ENCODE measurements at regions not wholly inside any gene's neighbourhood (a gene's known extent, or its start where the extent isn't known, plus 50 kb on each side); places are given as distances from the start of the nearest gene placed in this dataset.

DNA sequence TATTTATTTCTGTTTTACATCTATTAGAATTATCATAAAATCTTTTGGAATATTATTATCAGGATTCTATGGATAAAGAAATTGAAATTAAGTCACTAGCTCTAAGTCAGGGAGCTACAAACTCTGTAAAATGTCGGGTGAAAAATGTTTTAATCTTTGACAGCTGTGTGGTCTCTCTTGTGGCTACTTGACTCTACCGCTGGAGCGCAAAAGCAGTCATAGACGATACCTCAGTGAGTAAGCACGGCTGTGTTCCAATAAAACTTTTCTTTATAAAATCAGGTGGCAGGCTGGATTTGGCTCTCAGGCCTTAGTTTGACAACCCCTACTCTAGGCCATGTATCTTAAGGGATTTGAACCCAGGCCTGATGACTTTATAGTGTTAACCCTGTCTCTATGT is 88.5 kb upstream of the PFN2 start:
- TF ChIP-seq, protein P1, sequence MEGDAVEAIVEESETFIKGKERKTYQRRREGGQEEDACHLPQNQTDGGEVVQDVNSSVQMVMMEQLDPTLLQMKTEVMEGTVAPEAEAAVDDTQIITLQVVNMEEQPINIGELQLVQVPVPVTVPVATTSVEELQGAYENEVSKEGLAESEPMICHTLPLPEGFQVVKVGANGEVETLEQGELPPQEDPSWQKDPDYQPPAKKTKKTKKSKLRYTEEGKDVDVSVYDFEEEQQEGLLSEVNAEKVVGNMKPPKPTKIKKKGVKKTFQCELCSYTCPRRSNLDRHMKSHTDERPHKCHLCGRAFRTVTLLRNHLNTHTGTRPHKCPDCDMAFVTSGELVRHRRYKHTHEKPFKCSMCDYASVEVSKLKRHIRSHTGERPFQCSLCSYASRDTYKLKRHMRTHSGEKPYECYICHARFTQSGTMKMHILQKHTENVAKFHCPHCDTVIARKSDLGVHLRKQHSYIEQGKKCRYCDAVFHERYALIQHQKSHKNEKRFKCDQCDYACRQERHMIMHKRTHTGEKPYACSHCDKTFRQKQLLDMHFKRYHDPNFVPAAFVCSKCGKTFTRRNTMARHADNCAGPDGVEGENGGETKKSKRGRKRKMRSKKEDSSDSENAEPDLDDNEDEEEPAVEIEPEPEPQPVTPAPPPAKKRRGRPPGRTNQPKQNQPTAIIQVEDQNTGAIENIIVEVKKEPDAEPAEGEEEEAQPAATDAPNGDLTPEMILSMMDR (IDR thresholded peaks at IDR 0.05): no peak
- no peak for TF ChIP-seq POLR2AphosphoS5 (IDR thresholded peaks at IDR 0.05)
- no peak for TF ChIP-seq POLR2A (IDR thresholded peaks at IDR 0.05)
- no peak for TF ChIP-seq EP300 (IDR thresholded peaks at IDR 0.05)
- Histone ChIP-seq H3K27me3 (no peaks in the 10 kb centered on the region), H3K9me3 (no peaks in the 10 kb centered on the region), H3K36me3 (no peaks in the 10 kb centered on the region), H3K27ac (no peak overlapping the region), H3K4me3 (no peak overlapping the region), H3K4me1 (peaks cover 2 to 20% (median 5%) of the 10 kb centered on the region in 3 donors)
- no peak for ATAC-seq
- 0 to 68% methylated on average over 1 to 5 of the region's 5 CpGs for WGBS, 2 donors (ENCODE audit: low coverage in 1 of 2)

DNA sequence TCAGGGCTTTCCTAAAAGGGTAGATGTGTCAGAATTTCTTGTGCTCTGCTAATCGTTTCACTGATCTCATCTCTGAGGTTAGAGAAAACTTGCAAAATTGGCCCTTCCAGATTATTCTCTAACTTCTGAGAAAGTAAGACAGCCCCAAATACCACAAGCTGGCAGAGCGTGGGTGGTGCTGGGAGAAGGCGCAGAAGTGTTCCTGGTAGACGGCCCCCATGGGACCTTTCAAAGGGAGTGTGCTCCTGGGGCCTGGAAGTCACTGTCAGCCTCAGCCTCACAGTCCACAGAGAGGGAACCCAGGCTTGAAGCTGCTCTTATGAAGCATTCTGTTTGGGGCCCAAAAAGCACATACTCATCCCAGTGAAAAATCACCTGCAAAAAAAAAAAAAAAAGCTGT is 86.5 kb upstream of the PFN2 start:
- no peaks in the 10 kb centered on the region for H3K36me3 ChIP-seq
- TF ChIP-seq EP300 (IDR thresholded peaks at IDR 0.05) (no peak), POLR2A (IDR thresholded peaks at IDR 0.05) (no peak), POLR2AphosphoS5 (IDR thresholded peaks at IDR 0.05) (no peak)
- TF ChIP-seq, protein P1 (IDR thresholded peaks at IDR 0.05): no peak
- H3K27me3 ChIP-seq: no peaks in the 10 kb centered on the region
- ATAC-seq: no peak
- H3K4me1 ChIP-seq: peaks cover 2 to 11% (median 3%) of the 10 kb centered on the region in 3 donors
- no peak overlapping the region for H3K4me3 ChIP-seq
- no peaks in the 10 kb centered on the region for H3K9me3 ChIP-seq
- no peak overlapping the region for H3K27ac ChIP-seq
- WGBS, 2 donors (ENCODE audit: low coverage in 1 of 2): 94 to 97% methylated on average over 2 to 4 of the region's 4 CpGs

DNA sequence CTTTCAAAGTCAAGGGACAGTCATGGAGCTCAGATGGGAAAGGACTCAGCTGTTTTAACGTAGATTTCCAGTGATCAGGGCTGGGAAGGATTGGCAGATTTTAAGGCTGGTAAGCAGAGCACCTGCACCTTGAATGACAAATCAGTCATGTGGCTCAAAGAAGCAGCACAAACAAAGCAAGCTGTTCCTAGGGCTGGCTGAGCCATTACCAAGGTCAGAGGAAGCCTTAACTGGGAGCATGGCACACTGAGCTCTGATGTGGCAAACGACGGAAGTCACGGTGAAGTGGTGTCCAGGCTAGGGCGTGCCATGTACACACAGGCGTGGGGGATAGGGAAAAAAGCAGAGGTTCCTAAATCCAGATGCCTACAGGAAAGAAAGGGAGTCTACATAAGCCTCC is 84.6 kb upstream of the PFN2 start:
- no peak for ATAC-seq
- WGBS, 2 donors (ENCODE audit: low coverage in 1 of 2): 90 to 100% methylated on average over 1 to 4 of the region's 6 CpGs
- Histone ChIP-seq H3K27me3 (no peaks in the 10 kb centered on the region), H3K27ac (no peak overlapping the region), H3K4me1 (no peaks in the 10 kb centered on the region), H3K9me3 (no peaks in the 10 kb centered on the region), H3K36me3 (no peaks in the 10 kb centered on the region), H3K4me3 (no peak overlapping the region)
- TF ChIP-seq POLR2A (IDR thresholded peaks at IDR 0.05) (no peak), POLR2AphosphoS5 (IDR thresholded peaks at IDR 0.05) (no peak), EP300 (IDR thresholded peaks at IDR 0.05) (no peak)
- TF ChIP-seq, protein P1 (IDR thresholded peaks at IDR 0.05): no peak

DNA sequence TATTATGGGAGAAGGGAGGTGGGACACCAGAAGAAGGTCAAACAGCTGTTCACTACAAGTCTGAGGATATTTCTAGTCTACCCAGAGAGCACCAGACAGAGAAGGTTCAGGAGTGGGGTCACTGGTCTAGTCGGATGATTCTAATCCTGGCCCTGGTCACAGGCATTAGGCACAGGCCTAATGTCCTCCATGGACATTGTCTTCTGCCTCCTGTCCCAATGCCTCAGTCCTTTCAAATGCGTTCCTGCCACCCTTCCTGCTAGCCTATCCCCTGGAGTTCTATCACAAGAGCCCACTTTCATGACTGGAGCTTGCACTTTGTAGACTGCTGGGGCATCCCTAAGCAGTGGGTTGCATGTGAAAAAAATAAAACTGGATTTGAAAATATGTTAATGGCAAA is 83.9 kb upstream of the PFN2 start:
- WGBS, 2 donors (ENCODE audit: low coverage in 1 of 2): no CpG with 5 or more reads among the region's 2 CpGs
- Histone ChIP-seq H3K9me3 (no peaks in the 10 kb centered on the region), H3K36me3 (no peaks in the 10 kb centered on the region), H3K27ac (no peak overlapping the region), H3K4me1 (no peaks in the 10 kb centered on the region), H3K4me3 (no peak overlapping the region), H3K27me3 (no peaks in the 10 kb centered on the region)
- no peak for TF ChIP-seq POLR2A (IDR thresholded peaks at IDR 0.05)
- no peak for TF ChIP-seq POLR2AphosphoS5 (IDR thresholded peaks at IDR 0.05)
- no peak for TF ChIP-seq EP300 (IDR thresholded peaks at IDR 0.05)
- TF ChIP-seq, protein P1 (IDR thresholded peaks at IDR 0.05): no peak
- no peak for ATAC-seq

DNA sequence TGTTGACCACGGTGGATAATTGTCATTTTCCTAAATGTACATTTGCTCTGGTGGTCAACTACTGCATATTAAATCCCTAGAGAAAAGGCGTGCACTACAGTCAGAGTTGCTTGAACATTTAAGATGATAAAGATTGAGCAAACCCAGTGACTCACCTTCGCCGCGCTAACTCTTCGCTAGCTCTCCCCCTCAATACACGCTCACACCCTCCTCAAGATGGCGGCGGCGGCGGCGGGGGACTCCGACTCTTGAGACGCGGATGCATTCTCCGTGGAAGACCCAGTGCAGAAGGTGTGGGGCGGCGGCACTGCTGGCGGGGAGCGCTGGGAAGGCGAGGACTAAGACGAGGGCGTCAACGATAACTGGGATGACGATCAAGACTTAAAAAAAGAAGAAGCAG is 79.8 kb upstream of the PFN2 start:
- no peak for ATAC-seq
- Histone ChIP-seq H3K4me1 (no peaks in the 10 kb centered on the region), H3K36me3 (no peaks in the 10 kb centered on the region), H3K27ac (no peak overlapping the region), H3K27me3 (no peaks in the 10 kb centered on the region), H3K9me3 (no peaks in the 10 kb centered on the region), H3K4me3 (no peak overlapping the region)
- TF ChIP-seq POLR2AphosphoS5 (IDR thresholded peaks at IDR 0.05) (no peak), POLR2A (IDR thresholded peaks at IDR 0.05) (no peak), EP300 (IDR thresholded peaks at IDR 0.05) (no peak)
- TF ChIP-seq, protein P1 (IDR thresholded peaks at IDR 0.05): no peak
- 97 to 100% methylated on average over 2 to 17 of the region's 25 CpGs for WGBS, 2 donors (ENCODE audit: low coverage in 1 of 2)

Data from gastroesophageal sphincter (tissue), 4 donors.